ENCODE measurements at regions not wholly inside any gene's neighbourhood (a gene's known extent, or its start where the extent isn't known, plus 50 kb on each side); places are given as distances from the start of the nearest gene placed in this dataset.

DNA sequence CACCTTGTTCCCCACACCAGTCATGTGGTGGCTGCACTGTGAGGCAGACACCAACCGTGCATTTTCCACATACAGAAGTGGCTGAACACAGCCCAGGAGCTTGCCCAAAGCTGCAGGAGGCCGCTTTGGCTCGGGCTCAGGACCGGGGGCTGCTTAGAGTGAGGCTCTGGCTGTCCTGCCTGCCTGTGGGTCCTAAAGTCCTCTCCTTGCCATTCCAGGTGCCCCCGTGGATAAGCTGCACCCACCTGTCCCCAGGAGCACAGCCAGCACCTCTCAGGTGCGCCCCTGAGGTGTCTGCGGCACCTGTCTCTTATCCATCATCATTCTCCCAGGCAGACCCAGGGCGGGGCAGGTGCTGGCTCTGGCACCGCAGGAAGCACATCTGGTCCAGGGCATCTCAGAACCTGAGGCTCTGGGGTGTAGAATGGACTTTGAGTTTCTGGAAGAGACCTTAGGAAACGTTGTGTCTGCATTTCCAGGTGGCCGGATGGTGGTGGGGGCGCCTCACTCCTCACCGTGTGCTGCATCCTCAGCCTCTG, 180.5 kb upstream of the ZNF469 start:
- H3K56ac ChIP-seq (replicated peaks; ENCODE audit: insufficient read length, low read depth, low read length): no peak overlapping the region
- peak in 1 of 2 experiments; percentile 33 for DNase-seq (ENCODE audit: low read depth in 1 of 2, low spot score in 2 of 2)
- H2AK5ac ChIP-seq (ENCODE audit: low read depth, low read length): no peak overlapping the region
- H3K79me1 ChIP-seq (ENCODE audit: low read depth, low read length): no peaks in the 10 kb centered on the region
- H3K18ac ChIP-seq (ENCODE audit: extremely low read depth, low read length): no peak overlapping the region
- no peaks in the 10 kb centered on the region for H4K20me1 ChIP-seq (replicated peaks in 1 of 2; ENCODE audit: control insufficient read depth in 1 of 2, insufficient read depth in 2 of 2, low read length in 2 of 2)
- H2BK12ac ChIP-seq (ENCODE audit: low read depth, low read length): no peak overlapping the region
- no peak overlapping the region for H3K23ac ChIP-seq (ENCODE audit: insufficient read length)
- H3K79me2 ChIP-seq (ENCODE audit: control insufficient read depth in 1 of 2, insufficient read depth in 2 of 2, low read length in 2 of 2): no peaks in the 10 kb centered on the region
- H3K23me2 ChIP-seq (ENCODE audit: low read depth, low read length): no peaks in the 10 kb centered on the region
- 92% methylated on average over 13 of the region's 13 CpGs; no CpG with 5 or more reads in 1 of the 2 experiments for WGBS, 2 experiments (ENCODE audit: extremely low coverage in 1 of 2, insufficient coverage in 1 of 2, insufficient read length in 1 of 2, insufficient replicate concordance in 2 of 2, low coverage in 1 of 2, low lambda C conversion rate in 2 of 2, missing lambda C conversion rate in 1 of 2)
- no peak overlapping the region for H2BK20ac ChIP-seq (ENCODE audit: low read length)
- no peak overlapping the region for H3K9ac ChIP-seq (replicated peaks in 1 of 4; ENCODE audit: extremely low read depth in 1 of 4, low read depth in 3 of 4, low read length in 3 of 4)
- no peak overlapping the region for H3K14ac ChIP-seq (ENCODE audit: insufficient read length)
- H2BK5ac ChIP-seq (ENCODE audit: low read depth, low read length): no peak overlapping the region
- TF ChIP-seq POLR2AphosphoS5 (IDR thresholded peaks at IDR 0.05; ENCODE audit: low read depth, low read length) (no peak), SUZ12 (IDR thresholded peaks at IDR 0.05; ENCODE audit: low read length) (no peak), EZH2 (IDR thresholded peaks at IDR 0.05; ENCODE audit: low read depth, low read length, severe bottlenecking) (no peak), JUN (IDR thresholded peaks at IDR 0.05; ENCODE audit: low read depth, low read length) (no peak), RFX5 (IDR thresholded peaks at IDR 0.05; ENCODE audit: borderline replicate concordance, low read depth, low read length) (no peak), EGR1 (IDR thresholded peaks at IDR 0.05; ENCODE audit: borderline replicate concordance, low read depth, low read length) (no peak)
- H4K5ac ChIP-seq (ENCODE audit: insufficient read length, low read depth, low read length): no peak overlapping the region
- H4K8ac ChIP-seq (ENCODE audit: extremely low read depth, insufficient read depth, low read length): no peak overlapping the region
- H3K4me3 ChIP-seq (ENCODE audit: extremely low read depth in 1 of 4, insufficient read depth in 2 of 4, low read depth in 3 of 4, low read length in 4 of 4): no peak overlapping the region
- no peaks in the 10 kb centered on the region; a peak in 1 of 7 replicates for H3K4me1 ChIP-seq (replicated peaks in 1 of 4; ENCODE audit: control insufficient read depth in 3 of 4, insufficient read depth in 4 of 4, low read length in 3 of 4)
- no peak overlapping the region for H3K27ac ChIP-seq (ENCODE audit: low read depth, low read length)
- H3K9me3 ChIP-seq (ENCODE audit: insufficient read depth in 2 of 2, low read depth in 1 of 2, low read length in 1 of 2): no peaks in the 10 kb centered on the region; a peak in 1 of 4 replicates
- ChIA-PET POLR2A (ENCODE audit: partially characterized antibody) (no interaction called here), CTCF (ENCODE audit: partially characterized antibody) (no interaction called here)
- no peak overlapping the region for H2BK120ac ChIP-seq (replicated peaks; ENCODE audit: low read depth, low read length)
- no peak overlapping the region for H4K91ac ChIP-seq (replicated peaks; ENCODE audit: insufficient read length, low read length)
- H3K4me2 ChIP-seq (ENCODE audit: insufficient read depth in 1 of 2, low read depth in 2 of 2, low read length in 2 of 2): no peak overlapping the region
- H2AFZ ChIP-seq (ENCODE audit: low read length): no peak overlapping the region
- H3K36me3 ChIP-seq (ENCODE audit: control insufficient read depth in 2 of 4, insufficient read depth in 4 of 4, low read length in 3 of 4): no peaks in the 10 kb centered on the region
- H3K27me3 ChIP-seq (replicated peaks in 1 of 4; ENCODE audit: control insufficient read depth in 3 of 4, extremely low read depth in 1 of 4, insufficient read depth in 3 of 4, low read length in 3 of 4): no peaks in the 10 kb centered on the region
- no peak overlapping the region for H2BK15ac ChIP-seq (ENCODE audit: low read length)
- FAIRE-seq: no peak
- no peak overlapping the region for H3K4ac ChIP-seq (replicated peaks; ENCODE audit: insufficient read length, low read depth, low read length)

Measured in H1 (cell line).